HT1080 (cell line): ENCODE measurements at regions not wholly inside any gene's neighbourhood (a gene's known extent, or its start where the extent isn't known, plus 50 kb on each side); places are given as distances from the start of the nearest gene placed in this dataset.

ENCODE experiments used
- DNase-seq: peaks from one replicate; pipeline ENCODE4 v3.0.0-alpha.2; 2015; ENCODE audit warnings: low read depth

DNA sequence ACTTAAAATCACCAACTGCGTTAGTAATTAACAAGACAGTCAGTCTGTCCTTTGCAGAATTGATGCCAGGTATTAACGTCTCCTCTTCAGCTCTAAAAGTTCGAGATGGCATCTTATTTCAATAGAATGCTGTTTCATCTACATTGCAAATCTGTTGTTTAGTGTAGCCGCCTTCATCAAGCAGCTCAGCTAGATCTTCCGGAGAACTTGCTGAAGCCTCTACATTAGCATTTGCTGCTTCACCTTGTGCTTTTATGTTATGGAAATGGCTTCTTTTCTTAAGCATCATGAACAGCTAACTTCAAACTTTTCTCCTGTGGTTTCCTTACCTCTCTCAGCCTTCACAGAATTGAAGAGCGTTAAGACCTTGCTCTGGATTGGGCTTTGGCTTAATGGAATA lies 95.5 kb upstream of the FAM20C start:
- no peak for DNase-seq

- DNase-seq = no peak
Measured at GRCh38 chr7:97310-97841, 95.0 kb upstream of the FAM20C start.

DNA sequence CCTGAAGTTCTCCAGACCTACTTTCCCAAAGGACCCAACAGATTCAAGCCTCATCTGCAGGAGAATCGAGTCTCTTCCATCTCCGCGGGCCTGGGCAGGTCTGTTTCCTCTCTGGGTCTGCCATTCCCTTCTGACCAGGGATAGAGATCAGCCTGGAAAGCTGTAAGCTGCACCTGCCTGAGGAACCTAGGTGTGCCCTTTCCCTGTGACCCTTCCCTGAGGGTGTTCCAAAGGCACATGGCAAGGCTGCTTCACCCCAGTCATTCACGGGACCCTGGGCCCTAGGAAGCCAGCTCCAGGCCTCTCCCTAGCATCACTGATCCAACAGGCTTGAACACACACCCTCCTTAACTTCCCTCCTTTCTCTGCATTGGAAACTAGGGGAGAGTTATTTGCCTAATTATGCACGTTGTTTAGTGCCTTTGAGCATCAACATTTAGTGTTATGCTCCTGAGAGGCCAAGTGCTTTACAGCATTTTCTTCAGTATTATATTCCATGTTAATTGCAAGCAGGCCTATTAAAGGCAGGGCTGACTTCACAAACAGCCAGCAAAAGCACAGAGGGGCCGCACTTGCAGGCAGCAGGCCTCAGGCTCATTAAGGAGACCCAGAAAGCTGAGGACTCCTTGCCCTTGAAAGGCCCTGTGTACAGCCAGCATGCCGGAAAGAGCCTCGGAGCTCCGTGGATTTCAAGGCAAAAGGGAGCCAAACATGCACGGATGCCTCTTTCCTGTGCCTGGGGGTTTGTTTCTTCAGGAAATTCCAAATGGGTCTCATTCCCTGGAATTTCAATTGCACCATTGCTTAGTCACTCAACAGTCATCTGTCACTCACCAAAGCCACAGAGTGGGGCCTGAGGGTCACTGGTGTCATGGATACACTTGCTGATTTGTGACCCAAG lies 91.0 kb upstream of the FAM20C start:
- DNase-seq = peak; percentile 94

GRCh38 chr7:102047-102711 lies 90.2 kb upstream of the FAM20C start:
- no peak for DNase-seq

- peak; percentile 39 for DNase-seq
Measured at GRCh38 chr7:102721-103120, 89.7 kb upstream of the FAM20C start.

DNA sequence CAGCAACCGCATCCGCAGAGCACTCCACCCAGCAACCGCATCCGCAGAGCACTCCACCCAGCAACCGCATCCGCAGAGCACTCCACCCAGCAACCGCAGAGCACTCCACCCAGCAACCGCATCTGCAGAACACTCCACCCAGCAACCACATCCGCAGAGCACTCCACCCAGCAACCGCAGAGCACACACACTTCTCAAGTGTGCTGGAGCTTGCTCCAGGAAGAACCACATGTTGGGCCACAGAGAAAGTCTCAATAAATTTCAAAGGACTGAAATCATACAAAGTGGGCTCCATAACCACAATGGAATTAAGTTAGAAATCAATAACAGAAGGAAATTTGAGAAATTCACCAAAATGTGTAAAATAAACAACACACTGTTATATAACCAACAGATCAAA lies 88.4 kb upstream of the FAM20C start:
- peak; percentile 60 for DNase-seq

DNA sequence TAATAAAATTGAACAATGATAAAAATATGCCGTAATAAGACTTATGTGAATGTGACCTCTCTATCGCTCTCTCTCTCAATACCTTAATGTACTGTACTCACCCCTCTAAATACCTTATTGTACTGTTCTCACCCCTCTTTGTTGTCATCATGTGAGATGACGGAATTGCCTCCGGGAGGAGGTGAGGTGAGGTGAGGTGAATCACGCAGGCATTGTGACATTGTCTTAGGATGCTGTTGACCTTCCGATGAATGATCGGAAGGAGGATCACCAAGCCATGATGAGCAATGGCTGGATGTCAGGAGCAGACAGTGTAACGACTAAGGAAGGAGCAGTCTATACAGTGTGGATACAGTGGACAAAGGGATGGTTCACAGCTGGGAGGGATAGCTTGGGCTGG lies 87.4 kb upstream of the FAM20C start:
- DNase-seq = no peak

GRCh38 chr7:106356-106755 lies 86.0 kb upstream of the FAM20C start:
- no peak for DNase-seq

- no peak for DNase-seq
Measured at GRCh38 chr7:107233-107632, 85.1 kb upstream of the FAM20C start.

DNA sequence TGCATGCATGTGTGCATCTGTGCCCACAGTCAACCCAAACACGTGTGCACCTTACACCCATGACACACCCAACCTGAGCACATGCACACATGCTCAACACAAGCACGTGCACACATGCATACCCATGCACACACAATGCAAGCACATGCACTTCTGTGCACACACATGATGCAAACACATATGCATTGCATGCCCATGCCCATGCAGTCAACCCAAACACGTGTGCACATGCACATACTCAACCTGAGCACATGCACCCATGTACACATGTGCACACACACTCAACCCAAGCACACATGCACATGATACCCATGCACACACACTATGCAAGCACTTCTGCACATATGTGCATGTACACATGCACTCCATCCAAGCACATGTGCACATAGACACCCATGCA lies 84.5 kb upstream of the FAM20C start:
- DNase-seq = no peak

DNA sequence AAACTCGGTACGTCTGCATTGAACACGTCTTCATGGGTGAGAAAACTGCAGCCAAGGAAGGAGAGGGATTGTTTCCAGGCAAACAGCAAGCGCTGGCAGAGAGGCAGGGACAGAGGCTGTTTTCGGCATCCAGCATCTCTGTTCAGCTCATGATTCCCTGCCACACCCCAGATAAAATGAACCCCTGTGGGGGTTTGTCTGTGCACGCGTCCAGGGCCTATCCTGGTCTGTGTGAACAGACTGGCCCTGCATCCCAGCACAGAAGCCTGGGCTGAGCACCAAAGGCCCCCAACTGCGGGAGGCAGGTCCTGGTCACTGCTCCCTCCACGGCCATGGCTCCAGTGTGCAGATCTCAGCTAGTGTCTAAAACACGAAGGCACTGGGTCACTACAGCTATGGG lies 83.3 kb upstream of the FAM20C start:
- no peak for DNase-seq

- no peak for DNase-seq
Measured at GRCh38 chr7:109898-110556, 82.3 kb upstream of the FAM20C start.

- DNase-seq = no peak
Measured at GRCh38 chr7:110557-111232, 81.7 kb upstream of the FAM20C start.

DNA sequence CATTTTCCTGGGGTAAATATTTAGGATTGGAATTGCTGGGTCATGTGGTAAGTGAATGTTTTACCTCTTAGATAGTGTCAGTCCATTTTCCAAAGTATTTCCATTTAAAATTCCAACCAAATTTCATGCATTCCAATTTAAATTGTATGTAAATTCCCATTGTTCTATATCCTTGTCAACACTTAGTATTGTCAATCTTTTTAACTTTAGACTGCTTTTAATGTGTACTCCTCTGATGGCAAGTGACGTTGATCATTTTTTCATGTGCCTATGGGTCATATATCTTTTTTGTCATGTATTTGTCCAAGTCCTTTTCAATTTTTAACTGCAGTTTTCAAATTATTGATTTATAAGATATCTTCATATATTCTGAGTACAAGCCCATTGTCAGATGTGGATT lies 80.8 kb upstream of the FAM20C start:
- DNase-seq = no peak

- no peak for DNase-seq
Measured at GRCh38 chr7:112881-113280, 79.5 kb upstream of the FAM20C start.

- DNase-seq = no peak
Measured at GRCh38 chr7:115274-115911, 77.0 kb upstream of the FAM20C start.

DNA sequence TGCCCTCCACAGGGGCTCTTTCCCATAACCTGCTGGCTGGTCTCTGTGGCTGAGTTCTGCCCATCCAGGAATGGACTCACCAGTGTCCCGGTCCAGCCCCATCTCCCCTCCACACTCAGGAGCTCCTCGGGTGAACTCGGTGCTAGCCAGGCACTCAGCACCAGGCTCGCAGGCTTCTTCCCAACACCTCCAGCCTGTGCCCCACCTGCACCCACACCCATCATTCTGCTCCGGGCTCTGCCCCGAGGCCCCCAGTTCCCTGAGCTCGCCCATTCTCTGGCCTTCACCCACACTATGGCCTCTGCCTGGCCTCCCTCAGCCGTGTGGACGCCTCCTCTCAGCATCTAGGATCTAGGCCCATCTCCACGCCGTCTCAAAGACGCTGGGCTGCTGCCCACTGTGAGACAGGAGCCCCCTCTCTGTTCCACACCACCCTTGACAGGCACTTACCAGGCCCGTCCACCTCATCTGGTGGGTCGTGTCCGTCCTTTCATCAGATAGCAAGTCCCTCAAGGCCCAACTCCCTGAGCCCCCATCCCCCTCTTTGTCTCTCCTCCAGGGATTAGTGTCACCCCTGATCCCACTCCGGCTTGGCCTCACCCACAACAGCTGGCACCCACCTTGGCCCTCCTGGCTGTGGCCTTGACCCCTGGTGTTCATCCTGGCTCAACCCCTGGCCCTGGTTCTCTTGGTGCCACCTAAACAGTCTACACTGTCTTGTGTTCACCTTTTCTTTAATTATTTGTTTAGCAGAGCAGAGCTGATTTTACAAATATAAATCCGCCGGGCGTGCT lies 76.0 kb upstream of the FAM20C start:
- no peak for DNase-seq

- DNase-seq = no peak
Measured at GRCh38 chr7:117836-118614, 74.3 kb upstream of the FAM20C start.

DNA sequence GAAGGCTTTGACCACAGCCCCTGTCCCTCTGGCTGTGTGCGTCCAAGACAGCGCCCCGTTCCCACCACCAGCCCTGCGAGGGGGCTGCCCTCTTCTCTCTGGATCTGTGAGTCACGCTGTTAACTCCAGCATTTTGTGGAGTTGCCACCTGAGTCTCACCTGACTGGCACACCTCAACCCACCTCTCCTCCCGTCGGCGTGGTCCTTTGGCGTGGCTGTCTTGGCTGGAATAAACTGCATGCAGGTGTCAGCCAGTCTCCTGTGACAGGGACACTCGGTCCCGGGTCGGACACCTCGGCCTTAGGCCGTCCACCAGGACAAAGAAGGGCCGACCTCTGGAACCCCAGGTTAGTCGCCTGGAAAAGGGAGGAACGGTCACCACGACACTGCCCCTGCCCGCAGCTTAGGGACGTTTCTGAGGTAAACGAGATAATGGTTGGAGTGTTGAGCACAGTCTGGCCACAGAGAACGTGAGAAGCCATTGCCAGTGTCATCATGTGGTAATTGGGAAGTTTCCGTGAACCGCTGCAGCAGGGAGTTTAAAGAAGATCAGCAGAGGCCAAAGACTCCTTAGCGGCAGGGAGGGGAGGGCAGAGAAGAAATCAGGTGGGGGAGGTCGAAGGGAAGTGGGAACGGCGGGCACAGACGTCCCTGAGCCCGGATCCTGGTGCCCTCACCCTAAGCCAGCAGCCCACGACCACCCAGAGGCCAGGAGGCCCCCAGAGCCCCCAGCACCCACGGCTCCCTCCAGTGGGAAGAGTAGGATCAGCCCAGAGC lies 73.6 kb upstream of the FAM20C start:
- no peak for DNase-seq
